Stimulated activated CD8-positive, alpha-beta memory T cell treated with anti-CD3 and anti-CD28 coated beads, Interleukin-4, amount 100 ng/mL, for 48 hours (primary cell): ENCODE measurements at regions not wholly inside any gene's neighbourhood (a gene's known extent, or its start where the extent isn't known, plus 50 kb on each side); places are given as distances from the start of the nearest gene placed in this dataset.
"Not testable (repeated sequence)": the region's sequence is repeated elsewhere in the genome, so short reads cannot be mapped to it uniquely, and the experiment has no call there.

Experiments
- DNase-seq: peaks from one replicate; pipeline ENCODE4 v3.0.0-alpha.2; 2020

- no peak for DNase-seq
Observed at GRCh38 chr15:69906256-69907185, 191.2 kb downstream of the TLE3 start.

DNA sequence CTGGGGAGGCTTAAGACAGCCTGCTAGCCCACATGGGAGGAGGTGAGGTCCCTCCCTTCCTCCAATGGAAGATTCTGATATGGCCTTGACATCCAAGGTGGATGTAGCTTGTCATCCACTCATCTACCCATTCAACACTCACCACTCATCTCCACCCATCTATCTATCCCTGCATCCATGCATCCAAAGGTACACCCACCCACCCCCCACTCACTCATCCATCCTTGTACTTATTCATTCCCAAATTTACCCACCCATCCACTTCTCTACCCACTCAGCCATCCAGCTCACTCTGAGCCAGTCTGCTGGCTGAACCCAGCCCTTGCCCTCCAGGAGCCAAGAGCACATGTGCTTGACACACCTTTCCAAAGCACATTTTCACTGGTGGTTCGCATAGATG lies 189.7 kb downstream of the TLE3 start:
- no peak for DNase-seq

GRCh38 chr15:69908590-69909420 lies 188.9 kb downstream of the TLE3 start:
- no peak for DNase-seq

- no peak for DNase-seq
Observed at GRCh38 chr15:69909719-69910444, 187.8 kb downstream of the TLE3 start.

DNA sequence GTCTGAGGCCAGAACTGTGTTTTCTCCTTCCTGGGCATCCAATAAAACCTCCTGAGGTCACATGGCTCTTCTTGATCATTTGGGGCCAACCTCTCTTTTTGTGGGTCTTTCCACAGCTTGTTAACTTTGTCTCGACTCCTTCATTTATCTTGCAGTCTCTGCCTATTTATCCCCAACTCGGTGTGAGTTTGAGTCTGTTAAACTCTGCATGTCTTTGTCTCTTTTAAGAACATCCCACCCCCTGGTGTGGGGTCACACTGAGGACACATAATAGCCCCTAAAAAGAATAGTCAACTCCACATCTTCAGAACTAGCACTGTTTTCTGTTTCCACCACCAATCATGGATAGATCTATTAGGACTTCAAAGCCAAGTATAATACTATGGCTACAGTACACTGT lies 187.2 kb downstream of the TLE3 start:
- DNase-seq, result no peak

GRCh38 chr15:69912116-69912515 lies 185.6 kb downstream of the TLE3 start:
- no peak for DNase-seq

- no peak for DNase-seq
Observed at GRCh38 chr15:69914040-69914439, 183.7 kb downstream of the TLE3 start.

GRCh38 chr15:69914960-69915359 lies 182.8 kb downstream of the TLE3 start:
- no peak for DNase-seq

GRCh38 chr15:69916169-69916785 lies 181.4 kb downstream of the TLE3 start:
- no peak for DNase-seq

DNA sequence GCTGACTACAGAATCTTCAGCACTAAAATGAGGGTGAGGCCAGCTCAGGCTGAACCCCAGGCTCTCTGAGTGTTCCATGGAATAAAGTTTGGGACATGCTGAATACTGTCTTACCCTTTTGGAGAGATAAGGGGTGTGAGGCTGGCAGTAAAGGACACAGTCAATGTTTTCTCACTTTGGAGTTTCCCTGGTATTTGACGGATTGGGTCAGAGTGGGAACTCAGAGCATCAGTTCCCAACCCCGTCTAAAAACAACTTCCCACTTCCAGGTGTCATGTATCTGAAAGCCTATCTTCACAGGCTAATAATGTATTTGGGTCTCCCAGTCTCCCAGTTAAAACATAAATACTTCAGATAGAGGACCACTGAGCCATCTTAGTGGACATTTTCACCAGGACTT lies 180.7 kb downstream of the TLE3 start:
- DNase-seq, result no peak

DNA sequence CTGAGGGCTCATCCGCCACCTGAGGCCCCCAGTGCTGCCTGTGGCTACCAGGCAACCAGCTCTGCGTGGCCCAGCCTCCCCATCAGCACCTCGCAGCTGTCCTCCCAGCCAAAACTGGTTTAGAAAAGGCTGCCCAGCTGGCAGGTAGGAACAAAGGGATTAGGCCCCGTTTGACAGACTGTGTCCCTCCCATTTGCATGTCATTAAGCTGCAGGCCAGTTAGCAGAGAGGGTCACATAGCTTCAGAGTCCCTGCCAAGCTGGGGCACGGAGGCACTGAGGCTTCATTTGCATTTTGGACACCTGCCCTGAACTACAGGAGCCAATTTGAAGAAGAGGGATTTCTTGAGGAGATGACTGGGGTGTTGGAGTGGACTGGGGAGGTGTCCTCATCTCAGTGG lies 177.9 kb downstream of the TLE3 start:
- no peak for DNase-seq

DNA sequence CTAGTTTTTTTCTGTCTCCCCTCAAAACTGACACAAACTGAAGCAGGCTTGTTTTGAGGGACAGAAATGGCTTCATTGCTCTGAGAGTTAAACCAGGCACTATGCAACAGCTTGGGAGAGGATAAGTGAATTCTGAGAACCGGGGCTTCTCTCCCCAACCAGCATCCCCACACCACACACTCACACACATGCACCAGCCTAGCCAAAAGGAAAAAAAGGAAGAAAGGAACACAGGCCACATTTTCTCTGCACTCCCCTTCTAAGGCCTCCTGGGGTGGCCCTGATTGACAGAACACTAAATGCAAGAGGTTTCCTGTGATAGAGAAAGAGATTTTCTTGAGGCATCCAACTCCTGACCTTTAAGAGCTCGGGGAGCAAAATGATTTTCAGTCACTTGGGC lies 177.5 kb downstream of the TLE3 start:
- no peak for DNase-seq

- DNase-seq, result no peak
Observed at GRCh38 chr15:69921626-69922619, 175.8 kb downstream of the TLE3 start.

DNA sequence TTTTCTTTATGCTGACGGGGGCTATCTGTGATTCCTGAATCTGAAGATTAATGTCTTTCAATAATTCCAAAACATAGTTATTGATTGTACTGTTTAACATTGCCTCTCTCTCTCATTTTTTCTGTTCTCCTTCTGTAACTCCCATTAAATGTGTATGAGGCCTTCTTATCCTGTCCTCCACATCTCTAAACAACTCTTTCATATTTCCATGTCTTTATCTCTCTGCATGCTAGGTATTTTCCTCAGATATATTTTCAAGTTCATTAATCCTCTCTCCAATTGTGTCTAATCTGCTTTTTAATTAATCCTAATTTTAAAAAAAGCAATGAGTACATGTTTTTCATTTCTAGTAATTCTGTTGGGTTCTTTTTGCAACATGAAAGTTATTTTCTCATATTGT lies 173.2 kb downstream of the TLE3 start:
- no peak for DNase-seq

GRCh38 chr15:69926006-69926405 lies 171.7 kb downstream of the TLE3 start:
- DNase-seq, result no peak

DNA sequence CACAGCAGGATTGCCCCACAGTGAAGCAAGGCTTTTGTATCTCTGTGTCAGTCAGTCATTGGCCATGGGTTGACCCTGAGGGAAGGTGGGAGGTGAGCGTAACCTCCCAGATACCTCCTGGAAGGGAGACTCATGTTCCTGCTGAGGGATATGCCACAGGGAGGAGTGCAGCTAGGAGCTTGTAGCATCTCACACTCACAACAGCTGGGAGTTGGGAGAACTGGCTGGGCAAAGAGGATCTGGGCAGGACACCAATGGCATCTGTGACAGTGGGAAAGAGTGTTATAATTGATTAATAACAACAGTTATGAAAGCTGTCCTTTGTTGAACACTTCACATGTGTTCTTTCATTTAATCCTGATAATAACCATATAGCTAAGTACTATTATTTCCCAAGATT lies 171.0 kb downstream of the TLE3 start:
- no peak for DNase-seq

DNA sequence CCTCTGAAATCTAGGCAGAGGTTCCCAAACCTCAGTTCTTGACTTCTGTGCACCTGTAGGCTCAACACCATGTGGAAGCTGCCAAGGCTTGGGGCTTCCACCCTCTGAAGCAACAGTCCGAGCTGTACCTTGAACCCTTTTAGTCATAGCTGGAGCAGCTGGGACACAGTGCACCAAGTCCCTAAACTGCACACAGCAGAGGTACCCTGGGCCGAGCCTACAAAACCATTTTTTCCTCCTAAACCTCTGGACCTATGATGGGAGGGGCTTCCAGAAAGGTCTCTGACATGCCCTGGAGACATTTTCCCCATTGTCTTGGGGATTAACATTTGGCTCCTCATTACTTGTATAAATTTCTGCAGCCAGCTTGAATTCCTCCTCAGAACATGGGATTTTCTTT lies 168.8 kb downstream of the TLE3 start:
- DNase-seq, result not testable (repeated sequence)

GRCh38 chr15:69929905-69930630 lies 167.6 kb downstream of the TLE3 start:
- DNase-seq, result no peak

GRCh38 chr15:69930754-69931153 lies 167.0 kb downstream of the TLE3 start:
- no peak for DNase-seq

GRCh38 chr15:69931156-69931555 lies 166.6 kb downstream of the TLE3 start:
- no peak for DNase-seq

- no peak for DNase-seq
Observed at GRCh38 chr15:69934607-69935006, 163.1 kb downstream of the TLE3 start.
